Heart left ventricle (tissue), 13 donors: ENCODE measurements at regions not wholly inside any gene's neighbourhood (a gene's known extent, or its start where the extent isn't known, plus 50 kb on each side); places are given as distances from the start of the nearest gene placed in this dataset.

Experiments
- POLR2A ChIP-seq, 2 donors: fragments of 450-650 bp; IDR thresholded peaks; one replicate each; pipeline ENCODE4 v1.6.1; 2017; ENCODE audit warnings: antibody characterized with exemption in 2 of 2, mild to moderate bottlenecking in 2 of 2, moderate library complexity in 2 of 2
- TF ChIP-seq, protein P1 (sequence below), 12 donors: fragments of 200-600 bp; sonication (generic) in 4 of 12; IDR thresholded peaks; one replicate each; pipeline versions ENCODE4 v1.5.0 to v1.8.0; 2018 to 2022; ENCODE audit warnings: antibody characterized with exemption in 12 of 12, mild to moderate bottlenecking in 5 of 12
- donor health status: ischemic (EF 13 %, LVEDD 7.1; RV severe dilation, severe dysfunction).
- donor health status: DM: no; HTN: yes; CAD: no.
- donor health status: DM: no; HTN: no; CAD: no.
- donor health status: ischemic (EF 25% LVEDD 6.9; RV normal size, moderate dysfunction).
- donor health status: ischemic (EF 25% LVEDD 5.7; RV mildly dilated, moderate dysfunction).
- donor health status: ischemic (EF 35%, LVEDD 5.7; RV mildly dilated, moderate dysfunction).
- donor health status: nonischemic (EF 11% LVEDD 7.7; RV severe dilation, severe dysfunction).
- donor health status: DM: yes; HTN: yes; CAD: no.
- donor health status: PGD.
- donor health status: ischemic (EF 29% LVEDD 5.4; RV normal size, mild dysfunction).
- donor health status: nonischemic (EF 23%, LVEDD 6.1; RV moderate dilation, normal function).

DNA sequence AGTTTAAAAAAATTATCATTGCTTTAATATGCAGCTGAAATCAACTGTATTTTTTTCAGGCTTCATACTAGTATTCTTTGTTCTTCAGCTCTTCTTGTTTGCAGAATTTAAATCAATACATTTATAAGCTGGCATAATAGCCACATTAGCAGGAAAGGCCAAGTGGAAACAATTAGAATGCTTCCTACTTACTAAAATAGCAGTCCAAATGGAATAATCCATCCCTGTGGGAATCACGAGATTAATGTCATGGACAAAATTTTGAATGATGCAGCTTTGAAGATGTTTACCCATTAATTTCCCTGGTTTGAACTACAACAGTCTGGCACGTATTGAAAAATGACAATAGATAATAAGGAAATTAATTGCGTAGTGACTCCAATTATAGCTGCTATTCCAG is 2650.8 kb downstream of the PCDH9 start:
- TF ChIP-seq, protein P1, sequence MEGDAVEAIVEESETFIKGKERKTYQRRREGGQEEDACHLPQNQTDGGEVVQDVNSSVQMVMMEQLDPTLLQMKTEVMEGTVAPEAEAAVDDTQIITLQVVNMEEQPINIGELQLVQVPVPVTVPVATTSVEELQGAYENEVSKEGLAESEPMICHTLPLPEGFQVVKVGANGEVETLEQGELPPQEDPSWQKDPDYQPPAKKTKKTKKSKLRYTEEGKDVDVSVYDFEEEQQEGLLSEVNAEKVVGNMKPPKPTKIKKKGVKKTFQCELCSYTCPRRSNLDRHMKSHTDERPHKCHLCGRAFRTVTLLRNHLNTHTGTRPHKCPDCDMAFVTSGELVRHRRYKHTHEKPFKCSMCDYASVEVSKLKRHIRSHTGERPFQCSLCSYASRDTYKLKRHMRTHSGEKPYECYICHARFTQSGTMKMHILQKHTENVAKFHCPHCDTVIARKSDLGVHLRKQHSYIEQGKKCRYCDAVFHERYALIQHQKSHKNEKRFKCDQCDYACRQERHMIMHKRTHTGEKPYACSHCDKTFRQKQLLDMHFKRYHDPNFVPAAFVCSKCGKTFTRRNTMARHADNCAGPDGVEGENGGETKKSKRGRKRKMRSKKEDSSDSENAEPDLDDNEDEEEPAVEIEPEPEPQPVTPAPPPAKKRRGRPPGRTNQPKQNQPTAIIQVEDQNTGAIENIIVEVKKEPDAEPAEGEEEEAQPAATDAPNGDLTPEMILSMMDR (IDR thresholded peaks at IDR 0.05), result no peak
- no peak for TF ChIP-seq POLR2A (IDR thresholded peaks at IDR 0.05)
